K562 (cell line): ENCODE measurements at regions not wholly inside any gene's neighbourhood (a gene's known extent, or its start where the extent isn't known, plus 50 kb on each side); places are given as distances from the start of the nearest gene placed in this dataset.

Experiments
- ATAC-seq: fragments of 200-7000 bp; cut with Tn5 transposase; 3 replicates; pipeline ENCODE4 v1.9.1; 2020; ENCODE audit warnings: moderate library complexity
- BruUV-seq: library from RNA; stranded (reverse); fragments of 400-500 nt; replicated peaks from 2 replicates; lab custom pipeline; 2021; lab: Mats Ljungman, UMichigan
- CTCF ChIA-PET: fragments of 300-600 bp; formaldehyde crosslinking; extraction: SDS; loops from one replicate; lab custom pipeline; 2021; ENCODE audit warnings: low intra/inter-chr PET ratio; lab: Yijun Ruan, JAX
- POLR2A ChIA-PET: fragments of 300-600, 350-650 bp; sonication (Branson Sonifier 250); formaldehyde crosslinking; extraction: SDS; loops from one replicate; lab custom pipeline; 2021; ENCODE audit warnings: antibody characterized with exemption, inconsistent platforms; lab: Yijun Ruan, JAX
- DNase-seq, 4 experiments: peaks; one replicate each; pipeline versions ENCODE4 v3.0.0 to v3.0.0-alpha.2; 2011 to 2018; ENCODE audit warnings: low spot score in 3 of 4, mixed read lengths in 3 of 4; ENCODE audit errors: extremely low read depth in 1 of 4
- FAIRE-seq: peaks from 2 replicates; lab custom pipeline; 2011; peaks lifted over from hg19 to GRCh38; lab: Jason Lieb, UNC
- H2AFZ ChIP-seq: 2 replicates; pipeline ENCODE4 v1.6.0; 2011; ENCODE audit warnings: low read depth, low read length, control low read depth, inconsistent platforms
- H3K27ac ChIP-seq: fragments of 200-600 bp; 3 replicates; pipeline ENCODE4 v1.8.0; 2011; ENCODE audit warnings: low read depth, mild to moderate bottlenecking, control low read depth, inconsistent platforms, low read length, moderate library complexity, mixed read lengths; ENCODE audit errors: extremely low read depth
- H3K27me3 ChIP-seq, 2 experiments: fragments of 300-600 bp in 1 of 2; 2 replicates in 1 of 2; 3 replicates in 1 of 2; pipeline versions ENCODE4 v1.6.0 to v1.8.0; 2011; ENCODE audit warnings: inconsistent platforms in 2 of 2, low read length in 2 of 2, mild to moderate bottlenecking in 1 of 2, mixed read lengths in 1 of 2, moderate library complexity in 1 of 2; ENCODE audit not compliant: control insufficient read depth in 2 of 2, insufficient read depth in 2 of 2
- H3K36me3 ChIP-seq: fragments of 300-600 bp; 3 replicates; pipeline ENCODE4 v1.8.0; 2011; ENCODE audit warnings: mild to moderate bottlenecking, low read length, inconsistent platforms; ENCODE audit not compliant: control insufficient read depth, insufficient read depth
- H3K4me1 ChIP-seq, 2 experiments: fragments of 200-600 bp in 1 of 2; replicated peaks in 1 of 2; 2 replicates in 1 of 2; 3 replicates in 1 of 2; pipeline versions ENCODE4 v1.5.1 to v1.8.0; 2011; ENCODE audit warnings: inconsistent platforms in 2 of 2, low read length in 2 of 2, mild to moderate bottlenecking in 1 of 2, mixed read lengths in 1 of 2, moderate library complexity in 1 of 2; ENCODE audit not compliant: control insufficient read depth in 2 of 2, insufficient read depth in 2 of 2
- H3K4me2 ChIP-seq: 2 replicates; pipeline ENCODE4 v1.6.1; 2011; ENCODE audit warnings: low read length, control low read depth, inconsistent platforms, mixed read lengths; ENCODE audit not compliant: insufficient read depth
- H3K4me3 ChIP-seq: fragments of 200-600 bp; sonication (generic), shearing (Covaris generic); 2 replicates; pipeline ENCODE4 v1.5.1; 2016; ENCODE audit warnings: control low read depth, inconsistent platforms
- H3K79me2 ChIP-seq: fragments of 200-600 bp; 3 replicates; pipeline ENCODE4 v1.8.0; 2011; ENCODE audit warnings: low read length, inconsistent platforms; ENCODE audit not compliant: control insufficient read depth, insufficient read depth
- H3K9ac ChIP-seq, 2 experiments: 2 replicates each; pipeline versions ENCODE4 v1.6.0 to v1.6.1; 2011; ENCODE audit warnings: low read depth in 2 of 2, low read length in 2 of 2, control low read depth in 1 of 2, inconsistent platforms in 1 of 2, mild to moderate bottlenecking in 1 of 2, mixed read lengths in 1 of 2; ENCODE audit not compliant: insufficient read depth in 1 of 2
- H3K9me1 ChIP-seq: one replicate; pipeline ENCODE4 v1.6.0; 2011; ENCODE audit warnings: inconsistent platforms, mild to moderate bottlenecking, low read length, moderate library complexity; ENCODE audit not compliant: control insufficient read depth, insufficient read depth
- H3K9me3 ChIP-seq: replicated peaks from 2 replicates; pipeline ENCODE4 v1.5.1; 2011; ENCODE audit warnings: low read depth, low read length, inconsistent platforms; ENCODE audit not compliant: control insufficient read depth, insufficient read depth
- H4K20me1 ChIP-seq: replicated peaks from 2 replicates; pipeline ENCODE4 v1.6.1; 2011; ENCODE audit warnings: low read length, inconsistent platforms, mixed read lengths; ENCODE audit not compliant: control insufficient read depth, insufficient read depth
- GMEB1 ChIP-seq: fragments of 250-450 bp; sonication (Bioruptor Pico); IDR thresholded peaks from 2 replicates; pipeline ENCODE4 v1.4.0; 2020; ENCODE audit warnings: mild to moderate bottlenecking
- RAD21 ChIP-seq, 2 experiments: fragments of 250-450 bp in 1 of 2; fragments of 450-650 bp in 1 of 2; sonication (Bioruptor Pico) in 1 of 2; formaldehyde crosslinking in 1 of 2; IDR thresholded peaks in 1 of 2; conservative IDR thresholded peaks in 1 of 2; 2 replicates each; pipeline versions ENCODE4 v1.4.0 to v1.8.0; 2020 to 2022; ENCODE audit warnings: mild to moderate bottlenecking in 2 of 2, moderate library complexity in 1 of 2
- SRF ChIP-seq, 2 experiments: fragments of 250-450, 450-650 bp in 1 of 2; sonication (Bioruptor Pico) in 1 of 2; sonication (generic) in 1 of 2; formaldehyde crosslinking; IDR thresholded peaks; 2 replicates each; pipeline versions ENCODE4 v1.5.0 to v1.5.1; 2020 to 2022; ENCODE audit warnings: mild to moderate bottlenecking in 1 of 2, missing genetic modification reagents in 1 of 2
- ZFX ChIP-seq: sonication (generic); formaldehyde crosslinking; IDR thresholded peaks from 2 replicates; pipeline ENCODE4 v1.8.0; 2022; ENCODE audit warnings: mild to moderate bottlenecking, missing genetic modification reagents, moderate library complexity
- ZNF655 ChIP-seq: fragments of 250-450 bp; sonication (Bioruptor Pico); IDR thresholded peaks from 2 replicates; pipeline ENCODE4 v1.5.0; 2021
- WGBS: fragments of 100-300 bp; shearing (Covaris generic); methylation state at CpG from one replicate; pipeline ENCODE4 v1.1.6; 2016; ENCODE audit warnings: low coverage, mixed read lengths; ENCODE audit not compliant: insufficient coverage; ENCODE audit errors: missing lambda C conversion rate; 5-methylcytosine and 5-hydroxymethylcytosine counted together
- in situ Hi-C: fragments of 300-500 bp; cut with MboI; formaldehyde crosslinking; loops from 4 replicates; pipeline ENCODE4 v1.15.0; 2018; ENCODE audit warnings: inconsistent platforms, mixed read lengths
- intact Hi-C: fragments of 100-400 bp; cut with micrococcal nuclease; formaldehyde crosslinking; loops from 2 replicates; pipeline ENCODE4 v1.14.2; 2022

GRCh38 chr4:121253961-121254360 lies 89.8 kb upstream of the TNIP3 start:
- H3K36me3 ChIP-seq, result no peaks in the 10 kb centered on the region
- H3K79me2 ChIP-seq, result no peaks in the 10 kb centered on the region
- no peak for FAIRE-seq
- 0% methylated on average over 2 of the region's 2 CpGs for WGBS
- no peaks in the 10 kb centered on the region for H4K20me1 ChIP-seq
- no peak overlapping the region for H2AFZ ChIP-seq
- H3K4me3 ChIP-seq, result no peak overlapping the region
- in situ Hi-C loops (no loop called here), intact Hi-C loops (loop anchor here (2.0 to 10.0 kb wide), 2 partner anchors 61 to 1179 kb away; no protein-coding TSS in a partner anchor)
- no peak overlapping the region for H3K4me2 ChIP-seq
- H3K9me3 ChIP-seq, result no peaks in the 10 kb centered on the region
- BruUV-seq, result no TSS peak
- DNase-seq, result no peak
- ATAC-seq, result no peak
- no peak overlapping the region for H3K27ac ChIP-seq
- TF ChIP-seq ZNF655, result no peak
- no peak for TF ChIP-seq SRF (CRISPR knock-in tag; IDR thresholded peaks at IDR 0.05)
- no peak for TF ChIP-seq ZFX
- H3K27me3 ChIP-seq, result no peaks in the 10 kb centered on the region
- CTCF ChIA-PET, result no interaction called here
- H3K9ac ChIP-seq, result no peak overlapping the region
- no peaks in the 10 kb centered on the region for H3K4me1 ChIP-seq
- POLR2A ChIA-PET, result no interaction called here
- no peaks in the 10 kb centered on the region for H3K9me1 ChIP-seq

GRCh38 chr4:121252224-121252806 lies 88.2 kb upstream of the TNIP3 start:
- no peaks in the 10 kb centered on the region for H3K4me1 ChIP-seq
- H3K9me3 ChIP-seq, result no peaks in the 10 kb centered on the region
- 0% methylated on average over 3 of the region's 3 CpGs for WGBS
- no peak overlapping the region for H3K27ac ChIP-seq
- H4K20me1 ChIP-seq, result no peaks in the 10 kb centered on the region
- H2AFZ ChIP-seq, result no peak overlapping the region
- H3K36me3 ChIP-seq, result no peaks in the 10 kb centered on the region
- H3K27me3 ChIP-seq, result no peaks in the 10 kb centered on the region
- intact Hi-C loops, result loop anchor here (1.0 to 10.0 kb wide), 3 partner anchors 60 to 1178 kb away; no protein-coding TSS in a partner anchor
- FAIRE-seq (peak; percentile 95), ATAC-seq (peak; percentile 93), DNase-seq (peak; percentile 67 to 74 (median 69))
- no peak overlapping the region for H3K4me3 ChIP-seq
- no peak overlapping the region for H3K9ac ChIP-seq
- in situ Hi-C loops, result no loop called here
- H3K4me2 ChIP-seq, result no peak overlapping the region
- POLR2A ChIA-PET, result no interaction called here
- BruUV-seq, result no TSS peak
- no peaks in the 10 kb centered on the region for H3K79me2 ChIP-seq
- CTCF ChIA-PET, result interaction anchor here (0.7 to 1.6 kb wide), 3 partner anchors 60 to 1181 kb away, joined by 4 to 7 read pairs (median 5); no protein-coding TSS in a partner anchor
- H3K9me1 ChIP-seq, result no peaks in the 10 kb centered on the region
- TF ChIP-seq GMEB1 (no peak), RAD21 (CRISPR knock-in tag; conservative IDR thresholded peaks at IDR 0.05 in 1 of 2, IDR thresholded peaks at IDR 0.05 in 1 of 2) (peak; percentile 44 to 54)
